ENCODE measurements at regions not wholly inside any gene's neighbourhood (a gene's known extent, or its start where the extent isn't known, plus 50 kb on each side); places are given as distances from the start of the nearest gene placed in this dataset.

DNA sequence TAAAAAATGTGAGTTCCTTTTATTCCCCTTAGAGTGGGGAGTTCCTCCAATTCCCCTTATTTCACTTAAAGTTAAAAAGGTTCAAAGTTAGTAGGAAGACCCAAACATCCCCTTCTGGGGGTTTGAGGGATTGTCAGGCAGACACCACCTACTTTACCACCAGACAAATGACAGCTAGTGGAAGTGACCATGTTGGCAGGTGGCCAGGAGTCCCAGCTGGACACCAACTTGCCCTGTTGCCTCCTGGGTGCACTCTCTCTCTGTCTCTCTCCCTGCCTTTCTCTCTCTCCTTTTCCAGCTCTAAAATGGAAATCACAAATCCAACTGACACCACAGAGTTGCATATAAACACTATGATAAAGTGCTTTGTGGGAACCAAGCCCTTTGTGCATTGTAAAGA, 307.7 kb upstream of the TLE4 start:
- Histone ChIP-seq H3K4me2 (ENCODE audit: low read length) (no peak overlapping the region), H3K27ac (no peak overlapping the region), H3K9me3 (ENCODE audit: control insufficient read depth, low read length) (no peaks in the 10 kb centered on the region), H3K4me1 (no peaks in the 10 kb centered on the region), H3K4me3 (ENCODE audit: low read depth, low read length) (no peak overlapping the region), H3K36me3 (ENCODE audit: control insufficient read depth, insufficient read depth, low read length) (no peaks in the 10 kb centered on the region), H3K9ac (no peak overlapping the region), H3K27me3 (ENCODE audit: control insufficient read depth, insufficient read depth, low read length) (no peaks in the 10 kb centered on the region), H3K79me2 (no peaks in the 10 kb centered on the region), H2AFZ (no peak overlapping the region)
- TF ChIP-seq, protein P1, sequence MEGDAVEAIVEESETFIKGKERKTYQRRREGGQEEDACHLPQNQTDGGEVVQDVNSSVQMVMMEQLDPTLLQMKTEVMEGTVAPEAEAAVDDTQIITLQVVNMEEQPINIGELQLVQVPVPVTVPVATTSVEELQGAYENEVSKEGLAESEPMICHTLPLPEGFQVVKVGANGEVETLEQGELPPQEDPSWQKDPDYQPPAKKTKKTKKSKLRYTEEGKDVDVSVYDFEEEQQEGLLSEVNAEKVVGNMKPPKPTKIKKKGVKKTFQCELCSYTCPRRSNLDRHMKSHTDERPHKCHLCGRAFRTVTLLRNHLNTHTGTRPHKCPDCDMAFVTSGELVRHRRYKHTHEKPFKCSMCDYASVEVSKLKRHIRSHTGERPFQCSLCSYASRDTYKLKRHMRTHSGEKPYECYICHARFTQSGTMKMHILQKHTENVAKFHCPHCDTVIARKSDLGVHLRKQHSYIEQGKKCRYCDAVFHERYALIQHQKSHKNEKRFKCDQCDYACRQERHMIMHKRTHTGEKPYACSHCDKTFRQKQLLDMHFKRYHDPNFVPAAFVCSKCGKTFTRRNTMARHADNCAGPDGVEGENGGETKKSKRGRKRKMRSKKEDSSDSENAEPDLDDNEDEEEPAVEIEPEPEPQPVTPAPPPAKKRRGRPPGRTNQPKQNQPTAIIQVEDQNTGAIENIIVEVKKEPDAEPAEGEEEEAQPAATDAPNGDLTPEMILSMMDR (IDR thresholded peaks at IDR 0.05) = no peak

DNA sequence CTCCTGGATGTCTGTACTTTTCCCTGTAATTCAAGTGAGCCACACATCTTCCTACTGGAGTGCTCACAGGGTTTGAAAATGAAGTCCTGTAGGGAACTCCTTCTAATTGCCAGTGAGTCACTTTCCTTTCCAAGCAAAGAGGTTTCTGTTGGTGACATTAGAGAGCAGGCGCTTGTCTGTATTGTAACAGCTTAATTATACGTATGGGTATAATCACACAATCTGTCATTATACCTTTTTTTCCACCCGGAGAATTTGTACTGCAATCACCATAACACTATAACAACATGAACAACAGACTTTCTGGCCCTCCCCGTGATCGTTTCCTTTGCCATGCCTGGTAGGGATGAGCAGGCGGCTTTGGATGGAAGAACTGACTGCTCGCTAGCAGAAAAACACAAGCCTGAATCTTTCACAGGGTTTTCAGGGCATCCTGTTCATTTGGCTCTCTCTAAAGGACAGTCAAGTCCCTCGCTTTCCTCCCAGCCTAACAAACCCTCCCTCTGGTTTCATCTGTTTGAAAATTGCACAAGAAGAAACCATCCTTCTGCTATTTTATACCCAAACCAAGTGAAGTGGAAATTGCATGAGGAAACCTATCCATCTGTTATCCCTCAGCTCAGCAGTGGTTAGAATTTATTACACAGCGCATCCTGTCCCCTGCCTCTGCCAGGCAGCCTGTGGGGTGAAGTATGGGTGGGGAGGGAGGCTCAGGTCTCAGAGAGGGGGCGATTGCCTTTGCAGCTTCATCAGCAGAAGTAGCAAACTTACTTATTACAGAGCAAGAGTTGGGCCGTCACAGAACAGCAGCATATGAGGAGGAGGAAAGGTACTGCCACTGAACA, 307.0 kb upstream of the TLE4 start:
- H3K9me3 ChIP-seq (ENCODE audit: control insufficient read depth, low read length) = no peaks in the 10 kb centered on the region
- H3K27ac ChIP-seq = no peak overlapping the region
- no peaks in the 10 kb centered on the region for H3K4me1 ChIP-seq
- H3K27me3 ChIP-seq (ENCODE audit: control insufficient read depth, insufficient read depth, low read length) = no peaks in the 10 kb centered on the region
- no peaks in the 10 kb centered on the region for H3K36me3 ChIP-seq (ENCODE audit: control insufficient read depth, insufficient read depth, low read length)
- TF ChIP-seq, protein P1 (IDR thresholded peaks at IDR 0.05) = no peak
- H3K4me2 ChIP-seq (ENCODE audit: low read length) = no peak overlapping the region
- H3K9ac ChIP-seq = no peak overlapping the region
- H3K4me3 ChIP-seq (ENCODE audit: low read depth, low read length) = no peak overlapping the region
- H2AFZ ChIP-seq = no peak overlapping the region
- H3K79me2 ChIP-seq = no peaks in the 10 kb centered on the region

DNA sequence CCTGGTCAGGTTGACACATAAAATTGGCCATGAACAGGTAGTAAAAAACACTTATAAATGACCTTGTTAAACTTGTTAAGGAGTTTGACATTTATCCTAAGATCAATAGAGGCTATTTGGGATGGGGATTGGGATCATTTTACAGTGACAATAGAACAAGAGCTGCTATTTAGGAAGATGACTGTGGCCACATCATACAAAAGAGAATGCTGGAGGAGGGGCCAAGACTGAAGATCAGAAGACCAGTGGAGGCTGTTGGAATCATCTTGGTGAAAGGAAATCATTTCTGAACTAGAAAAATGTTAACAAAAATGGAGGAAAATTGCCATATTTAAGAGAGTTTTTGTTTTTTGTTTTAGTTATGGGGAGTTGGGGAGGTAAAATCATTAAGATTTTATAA, 304.8 kb upstream of the TLE4 start:
- Histone ChIP-seq H3K4me2 (ENCODE audit: low read length) (no peak overlapping the region), H3K36me3 (ENCODE audit: control insufficient read depth, insufficient read depth, low read length) (no peaks in the 10 kb centered on the region), H3K27me3 (ENCODE audit: control insufficient read depth, insufficient read depth, low read length) (no peaks in the 10 kb centered on the region), H2AFZ (no peak overlapping the region), H3K79me2 (no peaks in the 10 kb centered on the region), H3K4me1 (no peaks in the 10 kb centered on the region), H3K4me3 (ENCODE audit: low read depth, low read length) (no peak overlapping the region), H3K9ac (no peak overlapping the region), H3K9me3 (ENCODE audit: control insufficient read depth, low read length) (no peaks in the 10 kb centered on the region), H3K27ac (no peak overlapping the region)
- TF ChIP-seq, protein P1 (IDR thresholded peaks at IDR 0.05) = no peak

DNA sequence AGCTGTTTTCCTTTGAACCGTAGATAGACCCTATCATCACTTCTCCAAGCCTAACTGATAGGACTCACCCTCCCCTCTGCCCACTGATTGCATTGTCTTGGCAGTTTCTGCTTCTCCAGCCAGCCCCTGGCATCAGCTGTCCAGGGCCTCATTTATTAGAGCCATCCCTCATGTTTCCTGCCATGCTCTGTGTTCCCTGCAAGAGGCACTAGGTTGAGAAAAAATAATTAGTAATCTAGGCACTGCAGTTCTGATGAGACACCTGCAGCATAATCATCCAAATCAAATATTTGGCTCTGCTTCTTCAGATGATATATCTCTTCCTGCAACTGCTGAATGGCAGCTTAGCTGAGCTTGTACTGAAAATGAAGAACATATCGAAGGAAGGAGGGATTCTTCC, 303.0 kb upstream of the TLE4 start:
- no peaks in the 10 kb centered on the region for H3K36me3 ChIP-seq (ENCODE audit: control insufficient read depth, insufficient read depth, low read length)
- H3K27ac ChIP-seq = no peak overlapping the region
- H3K4me3 ChIP-seq (ENCODE audit: low read depth, low read length) = no peak overlapping the region
- H3K27me3 ChIP-seq (ENCODE audit: control insufficient read depth, insufficient read depth, low read length) = no peaks in the 10 kb centered on the region
- no peaks in the 10 kb centered on the region for H3K4me1 ChIP-seq
- H3K79me2 ChIP-seq = no peaks in the 10 kb centered on the region
- no peak overlapping the region for H3K9ac ChIP-seq
- H3K9me3 ChIP-seq (ENCODE audit: control insufficient read depth, low read length) = no peaks in the 10 kb centered on the region
- no peak overlapping the region for H3K4me2 ChIP-seq (ENCODE audit: low read length)
- TF ChIP-seq, protein P1 (IDR thresholded peaks at IDR 0.05) = no peak
- H2AFZ ChIP-seq = no peak overlapping the region

DNA sequence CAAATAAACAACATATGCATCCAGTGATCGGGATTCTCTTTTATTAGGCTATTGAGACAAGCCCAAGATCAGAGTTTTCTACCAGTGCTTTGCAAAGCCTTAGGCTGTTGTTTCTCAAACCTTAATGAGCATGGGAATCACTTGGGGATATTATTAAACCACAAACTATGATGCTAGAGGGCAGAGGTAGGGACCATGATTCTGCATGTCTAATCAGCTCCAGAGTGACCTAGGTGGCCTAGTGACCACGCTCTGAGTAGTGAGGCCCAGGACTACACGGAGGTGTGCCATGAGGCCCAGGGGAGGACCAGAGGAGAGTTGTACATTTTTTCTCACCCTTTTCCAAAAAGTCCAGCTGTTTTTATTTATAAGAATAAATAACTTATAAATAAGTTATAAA, 298.5 kb upstream of the TLE4 start:
- Histone ChIP-seq H3K4me2 (ENCODE audit: low read length) (no peak overlapping the region), H3K4me1 (no peaks in the 10 kb centered on the region), H3K27me3 (ENCODE audit: control insufficient read depth, insufficient read depth, low read length) (no peaks in the 10 kb centered on the region), H3K9me3 (ENCODE audit: control insufficient read depth, low read length) (no peaks in the 10 kb centered on the region), H3K27ac (no peak overlapping the region), H3K79me2 (no peaks in the 10 kb centered on the region), H3K9ac (no peak overlapping the region), H3K36me3 (ENCODE audit: control insufficient read depth, insufficient read depth, low read length) (no peaks in the 10 kb centered on the region), H3K4me3 (ENCODE audit: low read depth, low read length) (no peak overlapping the region), H2AFZ (no peak overlapping the region)
- TF ChIP-seq, protein P1 (IDR thresholded peaks at IDR 0.05) = no peak
